ENCODE measurements at regions not wholly inside any gene's neighbourhood (a gene's known extent, or its start where the extent isn't known, plus 50 kb on each side); places are given as distances from the start of the nearest gene placed in this dataset.

- intact Hi-C loops (cut with DNase I; ENCODE audit: low total_unique reads) = no loop called here
- Histone ChIP-seq H3K27me3 (no peaks in the 10 kb centered on the region), H3K27ac (no peak overlapping the region), H3K4me3 (no peak overlapping the region), H3K36me3 (ENCODE audit: low read depth, missing control alignments) (no peaks in the 10 kb centered on the region), H3K4me1 (peaks cover 7% of the 10 kb centered on the region), H3K9me3 (no peaks in the 10 kb centered on the region)
- DNase-seq = no peak
- TF ChIP-seq POLR2A (IDR thresholded peaks at IDR 0.05) (no peak), CTCF (IDR thresholded peaks at IDR 0.05) (no peak)
- WGBS, 2 donors = 78 to 81% methylated on average over 5 of the region's 5 CpGs
Measured at GRCh38 chr1:4025752-4026151, 125.7 kb upstream of the C1orf174 start.

- no peak for DNase-seq
- no peaks in the 10 kb centered on the region for H3K36me3 ChIP-seq (ENCODE audit: low read depth, missing control alignments)
- H3K9me3 ChIP-seq = no peaks in the 10 kb centered on the region
- no peak for TF ChIP-seq CTCF (IDR thresholded peaks at IDR 0.05)
- no peak overlapping the region for H3K27ac ChIP-seq
- H3K4me1 ChIP-seq = peaks cover 7% of the 10 kb centered on the region
- no peak overlapping the region for H3K4me3 ChIP-seq
- no peaks in the 10 kb centered on the region for H3K27me3 ChIP-seq
- intact Hi-C loops (cut with DNase I; ENCODE audit: low total_unique reads) = no loop called here
- 50 to 56% methylated on average over 6 to 11 of the region's 11 CpGs for WGBS, 2 donors
Measured at GRCh38 chr1:4027008-4027407, 126.9 kb upstream of the C1orf174 start.

- H3K9me3 ChIP-seq = no peaks in the 10 kb centered on the region
- H3K27me3 ChIP-seq = no peaks in the 10 kb centered on the region
- DNase-seq = no peak
- no peak overlapping the region for H3K4me3 ChIP-seq
- TF ChIP-seq CTCF (IDR thresholded peaks at IDR 0.05) = no peak
- no peak for TF ChIP-seq POLR2A (IDR thresholded peaks at IDR 0.05)
- no peaks in the 10 kb centered on the region for H3K36me3 ChIP-seq (ENCODE audit: low read depth, missing control alignments)
- intact Hi-C loops (cut with DNase I; ENCODE audit: low total_unique reads) = no loop called here
- 17 to 29% methylated on average over 8 to 16 of the region's 16 CpGs for WGBS, 2 donors
- no peak overlapping the region for H3K27ac ChIP-seq
- peaks cover 4% of the 10 kb centered on the region for H3K4me1 ChIP-seq
Measured at GRCh38 chr1:4027492-4028138, 127.5 kb upstream of the C1orf174 start.

GRCh38 chr1:4028139-4028501 lies 128.0 kb upstream of the C1orf174 start:
- intact Hi-C loops (cut with DNase I; ENCODE audit: low total_unique reads) = no loop called here
- no peaks in the 10 kb centered on the region for H3K9me3 ChIP-seq
- H3K27ac ChIP-seq = no peak overlapping the region
- 83 to 91% methylated on average over 4 to 6 of the region's 6 CpGs for WGBS, 2 donors
- no peak overlapping the region for H3K4me3 ChIP-seq
- H3K27me3 ChIP-seq = no peaks in the 10 kb centered on the region
- TF ChIP-seq POLR2A (IDR thresholded peaks at IDR 0.05) = no peak
- no peak for TF ChIP-seq CTCF (IDR thresholded peaks at IDR 0.05)
- no peak for DNase-seq
- no peaks in the 10 kb centered on the region for H3K4me1 ChIP-seq
- no peaks in the 10 kb centered on the region for H3K36me3 ChIP-seq (ENCODE audit: low read depth, missing control alignments)

- Histone ChIP-seq H3K4me1 (no peaks in the 10 kb centered on the region), H3K36me3 (ENCODE audit: low read depth, missing control alignments) (no peaks in the 10 kb centered on the region), H3K27ac (no peak overlapping the region), H3K4me3 (no peak overlapping the region), H3K9me3 (no peaks in the 10 kb centered on the region), H3K27me3 (no peaks in the 10 kb centered on the region)
- TF ChIP-seq CTCF (IDR thresholded peaks at IDR 0.05) (no peak), POLR2A (IDR thresholded peaks at IDR 0.05) (no peak)
- DNase-seq = no peak
- intact Hi-C loops (cut with DNase I; ENCODE audit: low total_unique reads) = no loop called here
Measured at GRCh38 chr1:4029376-4029775, 129.3 kb upstream of the C1orf174 start.
